Prostate gland (tissue), 2 donors: ENCODE measurements at regions not wholly inside any gene's neighbourhood (a gene's known extent, or its start where the extent isn't known, plus 50 kb on each side); places are given as distances from the start of the nearest gene placed in this dataset.

Experiments
- DNase-seq: peaks from one replicate; pipeline ENCODE4 v3.0.0-alpha.2; 2019; ENCODE audit warnings: low spot score
- H3K27ac ChIP-seq, 2 donors: fragments of 200-600 bp; sonication (generic); 2 replicates each; pipeline ENCODE4 v1.5.1; 2017 to 2019
- H3K27me3 ChIP-seq: fragments of 200-600 bp; sonication (generic); replicated peaks from 2 replicates; pipeline ENCODE4 v1.5.1; 2019; ENCODE audit not compliant: insufficient read depth
- H3K36me3 ChIP-seq, 2 donors: fragments of 200-600 bp; sonication (generic); 1 replicate in 1 of 2; 2 replicates in 1 of 2; pipeline versions ENCODE4 v1.5.1 to v1.8.1; 2017 to 2019
- H3K4me1 ChIP-seq: fragments of 200-600 bp; sonication (generic); replicated peaks from 2 replicates; pipeline ENCODE4 v1.5.1; 2019
- H3K4me3 ChIP-seq, 2 donors: fragments of 200-600 bp; sonication (generic); 2 replicates each; pipeline ENCODE4 v1.5.1; 2017 to 2019
- H3K9me3 ChIP-seq: fragments of 200-600 bp; sonication (generic); 2 replicates; pipeline ENCODE4 v1.5.1; 2017
- CTCF ChIP-seq, 4 experiments: fragments of 200-600 bp in 2 of 4; fragments of 450-650 bp in 2 of 4; sonication (generic) in 2 of 4; IDR thresholded peaks; 1 replicate in 3 of 4; 2 replicates in 1 of 4; pipeline ENCODE4 v1.5.1; 2016 to 2019; ENCODE audit warnings: antibody characterized with exemption in 4 of 4, mild to moderate bottlenecking in 2 of 4, moderate library complexity in 2 of 4
- POLR2A ChIP-seq: fragments of 450-650 bp; IDR thresholded peaks from one replicate; pipeline ENCODE4 v1.6.1; 2016; ENCODE audit warnings: antibody characterized with exemption, mild to moderate bottlenecking
- POLR2AphosphoS5 ChIP-seq: sonication (generic); formaldehyde crosslinking; IDR thresholded peaks from one replicate; pipeline ENCODE4 v1.6.1; 2017; ENCODE audit warnings: antibody characterized with exemption
- WGBS: methylation state at CpG from one replicate; pipeline ENCODE4 v1.1.5; 2018; 5-methylcytosine and 5-hydroxymethylcytosine counted together
- intact Hi-C: fragments of 100-400 bp; cut with DNase I; formaldehyde crosslinking; loops from one replicate; pipeline ENCODE4 v1.14.2; 2022

GRCh38 chrX:82585868-82586267 is 922.2 kb upstream of the POU3F4 start:
- H3K27me3 ChIP-seq = no peaks in the 10 kb centered on the region
- WGBS = 32% methylated on average over 3 of the region's 3 CpGs
- intact Hi-C loops = no loop called here
- no peak for DNase-seq
- H3K9me3 ChIP-seq = no peaks in the 10 kb centered on the region
- no peak overlapping the region for H3K27ac ChIP-seq
- no peak for TF ChIP-seq POLR2A
- TF ChIP-seq POLR2AphosphoS5 = no peak
- no peak for TF ChIP-seq CTCF (IDR thresholded peaks at IDR 0.05)
- H3K4me3 ChIP-seq = no peak overlapping the region
- H3K4me1 ChIP-seq = no peaks in the 10 kb centered on the region
- no peaks in the 10 kb centered on the region for H3K36me3 ChIP-seq

- no peak for DNase-seq
- TF ChIP-seq CTCF (IDR thresholded peaks at IDR 0.05) = no peak
- no peak for TF ChIP-seq POLR2AphosphoS5
- no peak for TF ChIP-seq POLR2A
- Histone ChIP-seq H3K27ac (no peak overlapping the region), H3K27me3 (no peaks in the 10 kb centered on the region), H3K4me1 (no peaks in the 10 kb centered on the region), H3K36me3 (no peaks in the 10 kb centered on the region), H3K4me3 (no peak overlapping the region), H3K9me3 (no peaks in the 10 kb centered on the region)
- intact Hi-C loops = no loop called here
- 28% methylated on average over 5 of the region's 5 CpGs for WGBS
Measured at GRCh38 chrX:82589410-82589809, 918.7 kb upstream of the POU3F4 start.

GRCh38 chrX:82591421-82591820 is 916.7 kb upstream of the POU3F4 start:
- H3K27ac ChIP-seq = no peak overlapping the region
- no peaks in the 10 kb centered on the region for H3K36me3 ChIP-seq
- intact Hi-C loops = no loop called here
- DNase-seq = no peak
- no peaks in the 10 kb centered on the region for H3K27me3 ChIP-seq
- H3K4me3 ChIP-seq = no peak overlapping the region
- H3K9me3 ChIP-seq = no peaks in the 10 kb centered on the region
- WGBS = 63% methylated on average over 3 of the region's 3 CpGs
- no peaks in the 10 kb centered on the region for H3K4me1 ChIP-seq
- TF ChIP-seq POLR2AphosphoS5 (no peak), POLR2A (no peak), CTCF (IDR thresholded peaks at IDR 0.05) (no peak)

GRCh38 chrX:82626978-82627377 is 881.1 kb upstream of the POU3F4 start:
- 50% methylated on average over 1 of the region's 1 CpG for WGBS
- intact Hi-C loops = no loop called here

More at GRCh38 chrX:82626978-82627377, 881.1 kb upstream of the POU3F4 start:
- no peaks in the 10 kb centered on the region for H3K36me3 ChIP-seq
- DNase-seq = no peak
- no peak overlapping the region for H3K4me3 ChIP-seq
- no peak for TF ChIP-seq POLR2AphosphoS5
- TF ChIP-seq POLR2A = no peak
- TF ChIP-seq CTCF (IDR thresholded peaks at IDR 0.05) = no peak
- H3K4me1 ChIP-seq = no peaks in the 10 kb centered on the region
- H3K27me3 ChIP-seq = no peaks in the 10 kb centered on the region
- H3K27ac ChIP-seq = no peak overlapping the region
- H3K9me3 ChIP-seq = no peaks in the 10 kb centered on the region
